ENCODE measurements at regions not wholly inside any gene's neighbourhood (a gene's known extent, or its start where the extent isn't known, plus 50 kb on each side); places are given as distances from the start of the nearest gene placed in this dataset.

DNA sequence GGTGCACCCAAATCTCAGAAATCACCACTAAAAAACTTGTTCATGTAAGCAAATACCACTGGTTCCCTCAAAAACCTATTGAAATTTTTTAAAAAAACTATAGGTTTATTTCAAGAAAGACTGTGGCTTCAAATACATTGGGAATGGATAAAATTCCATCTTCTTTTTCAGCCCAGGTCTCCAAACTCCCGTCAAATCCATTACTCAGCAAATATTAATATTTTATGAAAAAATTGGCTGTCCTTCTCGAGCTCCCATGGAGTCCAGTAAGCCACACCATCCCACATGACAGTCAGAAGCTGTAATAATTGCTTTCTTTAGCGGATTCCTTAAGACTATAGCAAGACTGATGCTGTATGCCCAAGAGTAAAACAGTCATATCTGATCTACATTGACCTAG, 204.4 kb upstream of the DOK6 start:
- TF ChIP-seq, protein P1, sequence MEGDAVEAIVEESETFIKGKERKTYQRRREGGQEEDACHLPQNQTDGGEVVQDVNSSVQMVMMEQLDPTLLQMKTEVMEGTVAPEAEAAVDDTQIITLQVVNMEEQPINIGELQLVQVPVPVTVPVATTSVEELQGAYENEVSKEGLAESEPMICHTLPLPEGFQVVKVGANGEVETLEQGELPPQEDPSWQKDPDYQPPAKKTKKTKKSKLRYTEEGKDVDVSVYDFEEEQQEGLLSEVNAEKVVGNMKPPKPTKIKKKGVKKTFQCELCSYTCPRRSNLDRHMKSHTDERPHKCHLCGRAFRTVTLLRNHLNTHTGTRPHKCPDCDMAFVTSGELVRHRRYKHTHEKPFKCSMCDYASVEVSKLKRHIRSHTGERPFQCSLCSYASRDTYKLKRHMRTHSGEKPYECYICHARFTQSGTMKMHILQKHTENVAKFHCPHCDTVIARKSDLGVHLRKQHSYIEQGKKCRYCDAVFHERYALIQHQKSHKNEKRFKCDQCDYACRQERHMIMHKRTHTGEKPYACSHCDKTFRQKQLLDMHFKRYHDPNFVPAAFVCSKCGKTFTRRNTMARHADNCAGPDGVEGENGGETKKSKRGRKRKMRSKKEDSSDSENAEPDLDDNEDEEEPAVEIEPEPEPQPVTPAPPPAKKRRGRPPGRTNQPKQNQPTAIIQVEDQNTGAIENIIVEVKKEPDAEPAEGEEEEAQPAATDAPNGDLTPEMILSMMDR (IDR thresholded peaks at IDR 0.05; ENCODE audit: control extremely low read depth in 1 of 3, insufficient read depth in 1 of 3, low read depth in 1 of 3, low read length in 3 of 3) = no peak
- TF ChIP-seq FOSL1 (IDR thresholded peaks at IDR 0.05; ENCODE audit: insufficient read depth, low read depth, low read length) (no peak), PHF8 (conservative IDR thresholded peaks at IDR 0.05; ENCODE audit: low read depth, low read length) (no peak), CHD2 (IDR thresholded peaks at IDR 0.05; ENCODE audit: low read length) (no peak), POLR2AphosphoS5 (IDR thresholded peaks at IDR 0.05; ENCODE audit: low read depth, low read length) (no peak), EZH2 (IDR thresholded peaks at IDR 0.05; ENCODE audit: low read depth, low read length, severe bottlenecking) (no peak), BRCA1 (IDR thresholded peaks at IDR 0.05; ENCODE audit: low read depth, low read length) (no peak), SIRT6 (IDR thresholded peaks at IDR 0.05; ENCODE audit: low read length) (no peak)
- TF ChIP-seq, protein P2, sequence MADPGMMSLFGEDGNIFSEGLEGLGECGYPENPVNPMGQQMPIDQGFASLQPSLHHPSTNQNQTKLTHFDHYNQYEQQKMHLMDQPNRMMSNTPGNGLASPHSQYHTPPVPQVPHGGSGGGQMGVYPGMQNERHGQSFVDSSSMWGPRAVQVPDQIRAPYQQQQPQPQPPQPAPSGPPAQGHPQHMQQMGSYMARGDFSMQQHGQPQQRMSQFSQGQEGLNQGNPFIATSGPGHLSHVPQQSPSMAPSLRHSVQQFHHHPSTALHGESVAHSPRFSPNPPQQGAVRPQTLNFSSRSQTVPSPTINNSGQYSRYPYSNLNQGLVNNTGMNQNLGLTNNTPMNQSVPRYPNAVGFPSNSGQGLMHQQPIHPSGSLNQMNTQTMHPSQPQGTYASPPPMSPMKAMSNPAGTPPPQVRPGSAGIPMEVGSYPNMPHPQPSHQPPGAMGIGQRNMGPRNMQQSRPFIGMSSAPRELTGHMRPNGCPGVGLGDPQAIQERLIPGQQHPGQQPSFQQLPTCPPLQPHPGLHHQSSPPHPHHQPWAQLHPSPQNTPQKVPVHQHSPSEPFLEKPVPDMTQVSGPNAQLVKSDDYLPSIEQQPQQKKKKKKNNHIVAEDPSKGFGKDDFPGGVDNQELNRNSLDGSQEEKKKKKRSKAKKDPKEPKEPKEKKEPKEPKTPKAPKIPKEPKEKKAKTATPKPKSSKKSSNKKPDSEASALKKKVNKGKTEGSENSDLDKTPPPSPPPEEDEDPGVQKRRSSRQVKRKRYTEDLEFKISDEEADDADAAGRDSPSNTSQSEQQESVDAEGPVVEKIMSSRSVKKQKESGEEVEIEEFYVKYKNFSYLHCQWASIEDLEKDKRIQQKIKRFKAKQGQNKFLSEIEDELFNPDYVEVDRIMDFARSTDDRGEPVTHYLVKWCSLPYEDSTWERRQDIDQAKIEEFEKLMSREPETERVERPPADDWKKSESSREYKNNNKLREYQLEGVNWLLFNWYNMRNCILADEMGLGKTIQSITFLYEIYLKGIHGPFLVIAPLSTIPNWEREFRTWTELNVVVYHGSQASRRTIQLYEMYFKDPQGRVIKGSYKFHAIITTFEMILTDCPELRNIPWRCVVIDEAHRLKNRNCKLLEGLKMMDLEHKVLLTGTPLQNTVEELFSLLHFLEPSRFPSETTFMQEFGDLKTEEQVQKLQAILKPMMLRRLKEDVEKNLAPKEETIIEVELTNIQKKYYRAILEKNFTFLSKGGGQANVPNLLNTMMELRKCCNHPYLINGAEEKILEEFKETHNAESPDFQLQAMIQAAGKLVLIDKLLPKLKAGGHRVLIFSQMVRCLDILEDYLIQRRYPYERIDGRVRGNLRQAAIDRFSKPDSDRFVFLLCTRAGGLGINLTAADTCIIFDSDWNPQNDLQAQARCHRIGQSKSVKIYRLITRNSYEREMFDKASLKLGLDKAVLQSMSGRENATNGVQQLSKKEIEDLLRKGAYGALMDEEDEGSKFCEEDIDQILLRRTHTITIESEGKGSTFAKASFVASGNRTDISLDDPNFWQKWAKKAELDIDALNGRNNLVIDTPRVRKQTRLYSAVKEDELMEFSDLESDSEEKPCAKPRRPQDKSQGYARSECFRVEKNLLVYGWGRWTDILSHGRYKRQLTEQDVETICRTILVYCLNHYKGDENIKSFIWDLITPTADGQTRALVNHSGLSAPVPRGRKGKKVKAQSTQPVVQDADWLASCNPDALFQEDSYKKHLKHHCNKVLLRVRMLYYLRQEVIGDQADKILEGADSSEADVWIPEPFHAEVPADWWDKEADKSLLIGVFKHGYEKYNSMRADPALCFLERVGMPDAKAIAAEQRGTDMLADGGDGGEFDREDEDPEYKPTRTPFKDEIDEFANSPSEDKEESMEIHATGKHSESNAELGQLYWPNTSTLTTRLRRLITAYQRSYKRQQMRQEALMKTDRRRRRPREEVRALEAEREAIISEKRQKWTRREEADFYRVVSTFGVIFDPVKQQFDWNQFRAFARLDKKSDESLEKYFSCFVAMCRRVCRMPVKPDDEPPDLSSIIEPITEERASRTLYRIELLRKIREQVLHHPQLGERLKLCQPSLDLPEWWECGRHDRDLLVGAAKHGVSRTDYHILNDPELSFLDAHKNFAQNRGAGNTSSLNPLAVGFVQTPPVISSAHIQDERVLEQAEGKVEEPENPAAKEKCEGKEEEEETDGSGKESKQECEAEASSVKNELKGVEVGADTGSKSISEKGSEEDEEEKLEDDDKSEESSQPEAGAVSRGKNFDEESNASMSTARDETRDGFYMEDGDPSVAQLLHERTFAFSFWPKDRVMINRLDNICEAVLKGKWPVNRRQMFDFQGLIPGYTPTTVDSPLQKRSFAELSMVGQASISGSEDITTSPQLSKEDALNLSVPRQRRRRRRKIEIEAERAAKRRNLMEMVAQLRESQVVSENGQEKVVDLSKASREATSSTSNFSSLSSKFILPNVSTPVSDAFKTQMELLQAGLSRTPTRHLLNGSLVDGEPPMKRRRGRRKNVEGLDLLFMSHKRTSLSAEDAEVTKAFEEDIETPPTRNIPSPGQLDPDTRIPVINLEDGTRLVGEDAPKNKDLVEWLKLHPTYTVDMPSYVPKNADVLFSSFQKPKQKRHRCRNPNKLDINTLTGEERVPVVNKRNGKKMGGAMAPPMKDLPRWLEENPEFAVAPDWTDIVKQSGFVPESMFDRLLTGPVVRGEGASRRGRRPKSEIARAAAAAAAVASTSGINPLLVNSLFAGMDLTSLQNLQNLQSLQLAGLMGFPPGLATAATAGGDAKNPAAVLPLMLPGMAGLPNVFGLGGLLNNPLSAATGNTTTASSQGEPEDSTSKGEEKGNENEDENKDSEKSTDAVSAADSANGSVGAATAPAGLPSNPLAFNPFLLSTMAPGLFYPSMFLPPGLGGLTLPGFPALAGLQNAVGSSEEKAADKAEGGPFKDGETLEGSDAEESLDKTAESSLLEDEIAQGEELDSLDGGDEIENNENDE (IDR thresholded peaks at IDR 0.05; ENCODE audit: insufficient replicate concordance, low read length) = no peak
- TF ChIP-seq, protein P3, sequence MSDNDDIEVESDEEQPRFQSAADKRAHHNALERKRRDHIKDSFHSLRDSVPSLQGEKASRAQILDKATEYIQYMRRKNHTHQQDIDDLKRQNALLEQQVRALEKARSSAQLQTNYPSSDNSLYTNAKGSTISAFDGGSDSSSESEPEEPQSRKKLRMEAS (IDR thresholded peaks at IDR 0.05) = no peak
- TF ChIP-seq, protein P4, sequence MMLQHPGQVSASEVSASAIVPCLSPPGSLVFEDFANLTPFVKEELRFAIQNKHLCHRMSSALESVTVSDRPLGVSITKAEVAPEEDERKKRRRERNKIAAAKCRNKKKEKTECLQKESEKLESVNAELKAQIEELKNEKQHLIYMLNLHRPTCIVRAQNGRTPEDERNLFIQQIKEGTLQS (IDR thresholded peaks at IDR 0.05; ENCODE audit: insufficient read depth, low read depth, low read length) = no peak
- TF ChIP-seq, protein P5, sequence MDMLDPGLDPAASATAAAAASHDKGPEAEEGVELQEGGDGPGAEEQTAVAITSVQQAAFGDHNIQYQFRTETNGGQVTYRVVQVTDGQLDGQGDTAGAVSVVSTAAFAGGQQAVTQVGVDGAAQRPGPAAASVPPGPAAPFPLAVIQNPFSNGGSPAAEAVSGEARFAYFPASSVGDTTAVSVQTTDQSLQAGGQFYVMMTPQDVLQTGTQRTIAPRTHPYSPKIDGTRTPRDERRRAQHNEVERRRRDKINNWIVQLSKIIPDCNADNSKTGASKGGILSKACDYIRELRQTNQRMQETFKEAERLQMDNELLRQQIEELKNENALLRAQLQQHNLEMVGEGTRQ (IDR thresholded peaks at IDR 0.05; ENCODE audit: low read length) = no peak

All from H1 (cell line).